Transverse colon (tissue), 4 donors: ENCODE measurements at regions not wholly inside any gene's neighbourhood (a gene's known extent, or its start where the extent isn't known, plus 50 kb on each side); places are given as distances from the start of the nearest gene placed in this dataset.

Source experiments
- CTCF ChIP-seq, 5 experiments: fragments of 200-600 bp in 3 of 5; fragments of 450-650 bp in 2 of 5; sonication (generic) in 3 of 5; IDR thresholded peaks; 1 replicate in 2 of 5; 2 replicates in 3 of 5; pipeline ENCODE4 v1.5.1; 2016 to 2017; ENCODE audit warnings: antibody characterized with exemption in 5 of 5, inconsistent platforms in 3 of 5, mild to moderate bottlenecking in 2 of 5, moderate library complexity in 1 of 5
- EP300 ChIP-seq: sonication (generic); formaldehyde crosslinking; IDR thresholded peaks from one replicate; pipeline ENCODE4 v1.6.1; 2017; ENCODE audit warnings: antibody characterized with exemption, low read depth
- POLR2A ChIP-seq: fragments of 450-650 bp; IDR thresholded peaks from one replicate; pipeline ENCODE4 v1.6.1; 2016; ENCODE audit warnings: antibody characterized with exemption, mild to moderate bottlenecking, moderate library complexity
- POLR2AphosphoS5 ChIP-seq, 3 donors: sonication (generic); formaldehyde crosslinking; IDR thresholded peaks; one replicate each; pipeline ENCODE4 v1.6.1; 2016; ENCODE audit warnings: antibody characterized with exemption in 3 of 3

- TF ChIP-seq CTCF (IDR thresholded peaks at IDR 0.05), result no peak
- TF ChIP-seq POLR2AphosphoS5 (IDR thresholded peaks at IDR 0.05), result no peak
- no peak for TF ChIP-seq EP300
- no peak for TF ChIP-seq POLR2A
Measured at GRCh38 chr6:140809694-140810101, 1323.0 kb upstream of the GJE1 start.
